NT2/D1 (cell line): ENCODE measurements at regions not wholly inside any gene's neighbourhood (a gene's known extent, or its start where the extent isn't known, plus 50 kb on each side); places are given as distances from the start of the nearest gene placed in this dataset.

ENCODE experiments used
- DNase-seq: peaks from one replicate; pipeline ENCODE4 v3.0.0-alpha.2; 2011; ENCODE audit warnings: low read depth, low spot score
- H3K27me3 ChIP-seq: 2 replicates; pipeline ENCODE4 v1.6.0; 2011; ENCODE audit warnings: mild to moderate bottlenecking; ENCODE audit not compliant: insufficient read length, insufficient read depth
- H3K36me3 ChIP-seq: 2 replicates; pipeline ENCODE4 v1.6.1; 2011; ENCODE audit warnings: mild to moderate bottlenecking, low read length, mixed read lengths; ENCODE audit not compliant: insufficient read depth, insufficient read length
- H3K4me1 ChIP-seq: 2 replicates; pipeline ENCODE4 v1.5.1; 2011; ENCODE audit not compliant: insufficient read depth, insufficient read length
- H3K4me3 ChIP-seq: 2 replicates; pipeline ENCODE4 v1.5.1; 2011; ENCODE audit warnings: low read depth; ENCODE audit not compliant: insufficient read length
- H3K9ac ChIP-seq: 2 replicates; pipeline ENCODE4 v1.6.0; 2011; ENCODE audit warnings: low read depth; ENCODE audit not compliant: insufficient read length
- H3K9me3 ChIP-seq: 2 replicates; pipeline ENCODE4 v1.5.1; 2011; ENCODE audit warnings: mild to moderate bottlenecking, low read length; ENCODE audit not compliant: insufficient read depth
- SUZ12 ChIP-seq: IDR thresholded peaks from 2 replicates; pipeline ENCODE4 v1.6.1; 2011; ENCODE audit not compliant: insufficient read length, insufficient read depth; ENCODE audit errors: extremely low read depth
- YY1 ChIP-seq: IDR thresholded peaks from 2 replicates; pipeline ENCODE4 v1.6.1; 2011; ENCODE audit not compliant: insufficient read length, insufficient read depth
- ZNF274 ChIP-seq: IDR thresholded peaks from 2 replicates; pipeline ENCODE4 v1.6.1; 2011; ENCODE audit warnings: mild to moderate bottlenecking, low read depth, low read length

- Histone ChIP-seq H3K4me1 (no peaks in the 10 kb centered on the region), H3K27me3 (no peaks in the 10 kb centered on the region), H3K9ac (no peak overlapping the region), H3K4me3 (no peak overlapping the region), H3K36me3 (no peaks in the 10 kb centered on the region), H3K9me3 (no peaks in the 10 kb centered on the region)
- no peak for DNase-seq
- TF ChIP-seq YY1 (no peak), SUZ12 (no peak), ZNF274 (no peak)
Observed at GRCh38 chr4:189304809-189305208, 635.9 kb upstream of the FRG1 start.

GRCh38 chr4:189305500-189305899 lies 635.2 kb upstream of the FRG1 start:
- Histone ChIP-seq H3K9me3 (no peaks in the 10 kb centered on the region), H3K36me3 (no peaks in the 10 kb centered on the region), H3K4me1 (no peaks in the 10 kb centered on the region), H3K9ac (no peak overlapping the region), H3K4me3 (no peak overlapping the region), H3K27me3 (no peaks in the 10 kb centered on the region)
- TF ChIP-seq YY1: no peak
- TF ChIP-seq SUZ12: no peak
- no peak for TF ChIP-seq ZNF274
- DNase-seq: no peak

- H3K9ac ChIP-seq: no peak overlapping the region
- DNase-seq: no peak
- no peak for TF ChIP-seq ZNF274
- no peak for TF ChIP-seq YY1
- TF ChIP-seq SUZ12: no peak
- H3K4me1 ChIP-seq: no peaks in the 10 kb centered on the region
- H3K36me3 ChIP-seq: no peaks in the 10 kb centered on the region
- H3K27me3 ChIP-seq: no peaks in the 10 kb centered on the region
- no peak overlapping the region for H3K4me3 ChIP-seq
- H3K9me3 ChIP-seq: no peaks in the 10 kb centered on the region
Observed at GRCh38 chr4:189311251-189311650, 629.4 kb upstream of the FRG1 start.

- no peaks in the 10 kb centered on the region for H3K9me3 ChIP-seq
- no peak for DNase-seq
- no peak overlapping the region for H3K4me3 ChIP-seq
- no peak overlapping the region for H3K9ac ChIP-seq
- no peaks in the 10 kb centered on the region for H3K27me3 ChIP-seq
- no peaks in the 10 kb centered on the region for H3K36me3 ChIP-seq
- H3K4me1 ChIP-seq: no peaks in the 10 kb centered on the region
- no peak for TF ChIP-seq SUZ12
- TF ChIP-seq ZNF274: no peak
- no peak for TF ChIP-seq YY1
Observed at GRCh38 chr4:189313064-189313463, 627.6 kb upstream of the FRG1 start.

GRCh38 chr4:189313861-189314513 lies 626.7 kb upstream of the FRG1 start:
- Histone ChIP-seq H3K9ac (no peak overlapping the region), H3K9me3 (no peaks in the 10 kb centered on the region), H3K27me3 (no peaks in the 10 kb centered on the region), H3K4me3 (no peak overlapping the region), H3K36me3 (no peaks in the 10 kb centered on the region), H3K4me1 (no peaks in the 10 kb centered on the region)
- no peak for DNase-seq
- no peak for TF ChIP-seq YY1
- TF ChIP-seq SUZ12: no peak
- TF ChIP-seq ZNF274: no peak

- Histone ChIP-seq H3K36me3 (no peaks in the 10 kb centered on the region), H3K4me1 (no peaks in the 10 kb centered on the region), H3K27me3 (no peaks in the 10 kb centered on the region), H3K4me3 (no peak overlapping the region), H3K9me3 (no peaks in the 10 kb centered on the region), H3K9ac (no peak overlapping the region)
- no peak for DNase-seq
- TF ChIP-seq SUZ12 (no peak), YY1 (no peak), ZNF274 (no peak)
Observed at GRCh38 chr4:189322426-189322825, 618.2 kb upstream of the FRG1 start.

GRCh38 chr4:189341881-189342280 lies 598.8 kb upstream of the FRG1 start:
- no peak overlapping the region for H3K4me3 ChIP-seq
- H3K36me3 ChIP-seq: no peaks in the 10 kb centered on the region
- no peaks in the 10 kb centered on the region for H3K4me1 ChIP-seq
- TF ChIP-seq SUZ12: no peak
- no peak for TF ChIP-seq YY1
- TF ChIP-seq ZNF274: no peak
- no peak for DNase-seq
- H3K9ac ChIP-seq: no peak overlapping the region
- no peaks in the 10 kb centered on the region for H3K9me3 ChIP-seq
- no peaks in the 10 kb centered on the region for H3K27me3 ChIP-seq

- no peaks in the 10 kb centered on the region for H3K27me3 ChIP-seq
- no peak overlapping the region for H3K9ac ChIP-seq
- H3K4me1 ChIP-seq: no peaks in the 10 kb centered on the region
- no peaks in the 10 kb centered on the region for H3K9me3 ChIP-seq
- no peak overlapping the region for H3K4me3 ChIP-seq
- no peak for TF ChIP-seq YY1
- TF ChIP-seq SUZ12: no peak
- TF ChIP-seq ZNF274: no peak
- no peak for DNase-seq
- no peaks in the 10 kb centered on the region for H3K36me3 ChIP-seq
Observed at GRCh38 chr4:189355590-189355989, 585.1 kb upstream of the FRG1 start.
